PC-3 (cell line): ENCODE measurements at regions not wholly inside any gene's neighbourhood (a gene's known extent, or its start where the extent isn't known, plus 50 kb on each side); places are given as distances from the start of the nearest gene placed in this dataset.

Experiments used
- EZH2phosphoT487 ChIP-seq: fragments of 300-600 bp; sonication (generic); IDR thresholded peaks from 2 replicates; pipeline ENCODE4 v1.6.1; 2018; ENCODE audit warnings: mild to moderate bottlenecking, antibody characterized with exemption, low read length, borderline replicate concordance
- TF ChIP-seq, protein P1 (sequence below): fragments of 300-600 bp; sonication (generic); conservative IDR thresholded peaks from 2 replicates; pipeline ENCODE4 v1.5.1; 2017; ENCODE audit warnings: antibody characterized with exemption, low read depth, mild to moderate bottlenecking, low read length

DNA sequence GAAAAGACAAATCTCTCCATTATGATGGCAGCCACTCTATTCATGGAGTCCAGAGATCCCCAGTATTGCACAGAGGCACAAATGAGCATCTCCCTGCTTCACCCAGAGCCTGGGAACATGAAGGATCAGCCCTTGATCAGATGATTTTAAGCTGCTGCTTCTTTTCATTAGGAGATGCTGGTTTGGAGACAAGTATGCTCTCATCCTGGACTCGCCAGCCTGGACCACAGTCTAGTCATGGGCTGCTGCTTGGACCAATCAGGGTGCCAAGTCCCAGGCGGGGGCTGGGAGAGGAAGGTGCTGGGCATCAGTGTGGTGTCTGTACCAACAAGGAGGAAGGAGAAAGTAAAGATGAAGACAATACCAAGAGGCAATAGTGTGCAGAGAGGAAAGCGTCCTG lies 195.7 kb upstream of the FOXQ1 start:
- TF ChIP-seq, protein P1, sequence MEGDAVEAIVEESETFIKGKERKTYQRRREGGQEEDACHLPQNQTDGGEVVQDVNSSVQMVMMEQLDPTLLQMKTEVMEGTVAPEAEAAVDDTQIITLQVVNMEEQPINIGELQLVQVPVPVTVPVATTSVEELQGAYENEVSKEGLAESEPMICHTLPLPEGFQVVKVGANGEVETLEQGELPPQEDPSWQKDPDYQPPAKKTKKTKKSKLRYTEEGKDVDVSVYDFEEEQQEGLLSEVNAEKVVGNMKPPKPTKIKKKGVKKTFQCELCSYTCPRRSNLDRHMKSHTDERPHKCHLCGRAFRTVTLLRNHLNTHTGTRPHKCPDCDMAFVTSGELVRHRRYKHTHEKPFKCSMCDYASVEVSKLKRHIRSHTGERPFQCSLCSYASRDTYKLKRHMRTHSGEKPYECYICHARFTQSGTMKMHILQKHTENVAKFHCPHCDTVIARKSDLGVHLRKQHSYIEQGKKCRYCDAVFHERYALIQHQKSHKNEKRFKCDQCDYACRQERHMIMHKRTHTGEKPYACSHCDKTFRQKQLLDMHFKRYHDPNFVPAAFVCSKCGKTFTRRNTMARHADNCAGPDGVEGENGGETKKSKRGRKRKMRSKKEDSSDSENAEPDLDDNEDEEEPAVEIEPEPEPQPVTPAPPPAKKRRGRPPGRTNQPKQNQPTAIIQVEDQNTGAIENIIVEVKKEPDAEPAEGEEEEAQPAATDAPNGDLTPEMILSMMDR: no peak
- TF ChIP-seq EZH2phosphoT487: no peak
